Gastrocnemius medialis (tissue), 4 donors: ENCODE measurements at regions not wholly inside any gene's neighbourhood (a gene's known extent, or its start where the extent isn't known, plus 50 kb on each side); places are given as distances from the start of the nearest gene placed in this dataset.

Experiments used
- ATAC-seq, 2 donors: fragments of 150-250 bp; one replicate each; pipeline ENCODE4 v1.9.1; 2016
- DNase-seq, 2 donors: peaks; one replicate each; pipeline ENCODE4 v3.0.0-alpha.2; 2019
- H3K27ac ChIP-seq, 4 donors: fragments of 200-600 bp; sonication (generic); 1 replicate in 1 of 4; 2 replicates in 3 of 4; pipeline ENCODE4 v1.5.1; 2016 to 2018; ENCODE audit warnings: mild to moderate bottlenecking in 2 of 4, moderate library complexity in 1 of 4
- H3K27me3 ChIP-seq, 3 donors: fragments of 200-600 bp; sonication (generic) in 2 of 3; 1 replicate in 1 of 3; 2 replicates in 2 of 3; pipeline versions ENCODE4 v1.5.1 to v1.6.0; 2016 to 2019; ENCODE audit warnings: mild to moderate bottlenecking in 1 of 3, moderate library complexity in 1 of 3
- H3K36me3 ChIP-seq, 2 donors: fragments of 200-600 bp; sonication (generic) in 1 of 2; one replicate each; pipeline ENCODE4 v1.5.1; 2017 to 2018
- H3K4me1 ChIP-seq, 2 donors: fragments of 200-600 bp; sonication (generic) in 1 of 2; one replicate each; pipeline ENCODE4 v1.5.1; 2016 to 2017; ENCODE audit warnings: mild to moderate bottlenecking in 2 of 2
- H3K4me3 ChIP-seq, 4 donors: fragments of 200-600 bp; sonication (generic) in 3 of 4; 1 replicate in 1 of 4; 2 replicates in 3 of 4; pipeline ENCODE4 v1.5.1; 2016 to 2019; ENCODE audit warnings: mild to moderate bottlenecking in 2 of 4
- H3K9me3 ChIP-seq, 3 donors: fragments of 200-600 bp; sonication (generic) in 2 of 3; 1 replicate in 1 of 3; 2 replicates in 2 of 3; pipeline ENCODE4 v1.5.1; 2016 to 2019
- POLR2A ChIP-seq, 2 donors: fragments of 450-650 bp; IDR thresholded peaks; one replicate each; pipeline ENCODE4 v1.6.1; 2017; ENCODE audit warnings: antibody characterized with exemption in 2 of 2, mild to moderate bottlenecking in 2 of 2, moderate library complexity in 2 of 2
- in situ Hi-C, 4 donors: fragments of 200-750 bp; cut with MboI; loops; one replicate each; pipeline versions ENCODE4 v1.15.0 to v1.8.0; 2017; ENCODE audit warnings: low sequenced_read_pairs in 4 of 4
- intact Hi-C: fragments of 100-400 bp; cut with DNase I; formaldehyde crosslinking; loops from one replicate; pipeline ENCODE4 v1.15.1; 2023; ENCODE audit warnings: low total_unique reads
- TF ChIP-seq, protein P1 (sequence below), 5 experiments: fragments of 450-650 bp in 3 of 5; fragments of 200-600 bp in 2 of 5; sonication (generic) in 2 of 5; IDR thresholded peaks in 4 of 5; conservative IDR thresholded peaks in 1 of 5; 1 replicate in 4 of 5; 2 replicates in 1 of 5; pipeline ENCODE4 v1.5.1; 2016 to 2019; ENCODE audit warnings: antibody characterized with exemption in 5 of 5, mild to moderate bottlenecking in 3 of 5, moderate library complexity in 3 of 5

- Histone ChIP-seq H3K36me3 (no peaks in the 10 kb centered on the region), H3K9me3 (no peaks in the 10 kb centered on the region), H3K4me1 (peaks cover 25 to 27% of the 10 kb centered on the region in 2 donors), H3K4me3 (peak overlapping the region in 3 of 4 donors; percentile 20 to 47 (median 23)), H3K27me3 (no peaks in the 10 kb centered on the region), H3K27ac (peak overlapping the region; percentile 84 to 89 (median 87))
- intact Hi-C loops (loop anchor here (5.0 to 10.0 kb wide), 3 partner anchors 110 to 288 kb away; partner anchors contain the start of gene NUDT4), in situ Hi-C loops (no loop called here)
- TF ChIP-seq, protein P1, sequence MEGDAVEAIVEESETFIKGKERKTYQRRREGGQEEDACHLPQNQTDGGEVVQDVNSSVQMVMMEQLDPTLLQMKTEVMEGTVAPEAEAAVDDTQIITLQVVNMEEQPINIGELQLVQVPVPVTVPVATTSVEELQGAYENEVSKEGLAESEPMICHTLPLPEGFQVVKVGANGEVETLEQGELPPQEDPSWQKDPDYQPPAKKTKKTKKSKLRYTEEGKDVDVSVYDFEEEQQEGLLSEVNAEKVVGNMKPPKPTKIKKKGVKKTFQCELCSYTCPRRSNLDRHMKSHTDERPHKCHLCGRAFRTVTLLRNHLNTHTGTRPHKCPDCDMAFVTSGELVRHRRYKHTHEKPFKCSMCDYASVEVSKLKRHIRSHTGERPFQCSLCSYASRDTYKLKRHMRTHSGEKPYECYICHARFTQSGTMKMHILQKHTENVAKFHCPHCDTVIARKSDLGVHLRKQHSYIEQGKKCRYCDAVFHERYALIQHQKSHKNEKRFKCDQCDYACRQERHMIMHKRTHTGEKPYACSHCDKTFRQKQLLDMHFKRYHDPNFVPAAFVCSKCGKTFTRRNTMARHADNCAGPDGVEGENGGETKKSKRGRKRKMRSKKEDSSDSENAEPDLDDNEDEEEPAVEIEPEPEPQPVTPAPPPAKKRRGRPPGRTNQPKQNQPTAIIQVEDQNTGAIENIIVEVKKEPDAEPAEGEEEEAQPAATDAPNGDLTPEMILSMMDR (IDR thresholded peaks at IDR 0.05 in 4 of 5, conservative IDR thresholded peaks at IDR 0.05 in 1 of 5), result no peak
- peak in 1 of 2 donors; percentile 23 for TF ChIP-seq POLR2A (IDR thresholded peaks at IDR 0.05)
- DNase-seq, result peak; percentile 58 to 66
- peak; percentile 86 to 88 for ATAC-seq
Observed at GRCh38 chr12:93127107-93127560, 198.0 kb upstream of the EEA1 start.

DNA sequence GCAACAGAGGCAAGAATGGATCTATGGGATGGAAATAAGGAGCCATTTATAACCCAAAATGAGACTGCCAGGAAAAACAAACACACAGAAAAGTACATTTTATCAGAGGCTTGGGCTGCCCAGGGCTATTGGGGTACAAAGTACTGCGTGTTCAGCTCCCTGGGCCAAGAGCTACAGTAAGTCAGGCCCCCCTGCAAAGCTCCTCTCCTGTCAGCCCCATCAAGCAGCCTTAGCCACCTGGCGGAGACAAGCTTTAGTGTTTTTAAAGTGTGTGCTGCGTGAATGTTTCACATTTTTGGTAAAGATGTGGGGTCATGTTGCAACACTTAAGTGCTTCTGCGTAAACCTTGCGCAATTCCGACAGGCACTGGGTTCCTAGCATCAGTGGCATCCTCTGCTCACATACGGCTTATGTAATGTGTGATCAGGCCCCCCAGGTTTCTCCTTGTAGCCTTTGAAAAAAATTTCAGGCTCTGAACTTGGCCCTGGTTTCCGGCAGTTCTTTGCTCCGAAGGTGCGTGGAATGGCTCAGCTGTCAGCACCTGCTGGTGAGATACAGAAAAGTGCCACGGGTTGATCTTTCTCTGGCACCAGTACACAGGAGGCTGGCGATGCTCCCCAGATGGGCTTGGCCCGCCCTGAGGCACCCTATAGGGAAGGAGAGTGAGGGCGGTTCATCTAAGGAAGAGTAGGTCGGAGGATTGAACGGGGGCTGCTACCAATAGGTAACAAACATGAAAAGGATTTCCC, 198.7 kb upstream of the EEA1 start:
- Histone ChIP-seq H3K4me3 (peak overlapping the region; percentile 19 to 47 (median 22)), H3K4me1 (peaks cover 25 to 27% of the 10 kb centered on the region in 2 donors), H3K36me3 (no peaks in the 10 kb centered on the region), H3K27me3 (no peaks in the 10 kb centered on the region), H3K27ac (peak overlapping the region; percentile 84 to 89 (median 87)), H3K9me3 (no peaks in the 10 kb centered on the region)
- ATAC-seq (peak; percentile 49 to 63), DNase-seq (peak; percentile 36 to 44)
- TF ChIP-seq POLR2A (IDR thresholded peaks at IDR 0.05), result no peak
- TF ChIP-seq, protein P1 (IDR thresholded peaks at IDR 0.05 in 4 of 5, conservative IDR thresholded peaks at IDR 0.05 in 1 of 5), result peak; percentile 10 to 47 (median 37)
- in situ Hi-C loops (no loop called here), intact Hi-C loops (loop anchor here (5.0 to 10.0 kb wide), 3 partner anchors 110 to 287 kb away; partner anchors contain the start of gene NUDT4)

DNA sequence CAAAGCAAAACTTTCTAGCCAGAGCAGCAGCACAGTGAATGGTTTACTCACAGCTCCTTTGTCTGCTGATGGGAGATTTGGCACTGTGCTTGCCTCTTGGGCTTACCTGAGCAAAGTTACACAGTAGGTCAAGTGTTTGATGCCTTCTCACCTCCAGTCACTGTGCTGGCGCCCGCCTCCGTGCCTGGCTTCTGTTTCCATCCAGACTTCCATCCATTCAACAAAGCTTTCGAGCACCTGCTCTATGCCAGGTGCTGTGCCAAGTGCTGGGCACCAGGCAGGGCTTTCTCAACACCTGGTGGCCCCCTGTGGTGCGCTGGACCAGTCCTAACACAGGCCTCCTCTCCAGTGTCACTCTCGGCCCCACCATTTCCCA, 199.2 kb upstream of the EEA1 start:
- H3K9me3 ChIP-seq, result no peaks in the 10 kb centered on the region
- H3K27me3 ChIP-seq, result no peaks in the 10 kb centered on the region
- TF ChIP-seq, protein P1 (IDR thresholded peaks at IDR 0.05 in 4 of 5, conservative IDR thresholded peaks at IDR 0.05 in 1 of 5), result no peak
- no peak for TF ChIP-seq POLR2A (IDR thresholded peaks at IDR 0.05)
- intact Hi-C loops, result loop anchor here (5.0 to 10.0 kb wide), 3 partner anchors 109 to 286 kb away; partner anchors contain the start of gene NUDT4
- no peak for DNase-seq
- H3K4me3 ChIP-seq, result peak overlapping the region in 2 of 4 donors; percentile 20 to 23
- no peaks in the 10 kb centered on the region for H3K36me3 ChIP-seq
- peak overlapping the region; percentile 84 to 89 (median 87) for H3K27ac ChIP-seq
- in situ Hi-C loops, result no loop called here
- ATAC-seq, result no peak
- H3K4me1 ChIP-seq, result peaks cover 25 to 27% of the 10 kb centered on the region in 2 donors

- Histone ChIP-seq H3K27ac (no peak overlapping the region), H3K36me3 (no peaks in the 10 kb centered on the region), H3K4me3 (no peak overlapping the region), H3K27me3 (no peaks in the 10 kb centered on the region), H3K4me1 (peaks cover 28% of the 10 kb centered on the region in 2 donors), H3K9me3 (no peaks in the 10 kb centered on the region)
- intact Hi-C loops, result no loop called here
- no peak for ATAC-seq
- in situ Hi-C loops, result no loop called here
- TF ChIP-seq POLR2A (IDR thresholded peaks at IDR 0.05), result no peak
- TF ChIP-seq, protein P1 (IDR thresholded peaks at IDR 0.05 in 4 of 5, conservative IDR thresholded peaks at IDR 0.05 in 1 of 5), result no peak
- DNase-seq, result no peak
Observed at GRCh38 chr12:93130366-93131054, 201.4 kb upstream of the EEA1 start.
